SH-SY5Y (cell line): ENCODE measurements at regions not wholly inside any gene's neighbourhood (a gene's known extent, or its start where the extent isn't known, plus 50 kb on each side); places are given as distances from the start of the nearest gene placed in this dataset.

Source experiments
- GATA2 ChIP-seq: IDR thresholded peaks from 2 replicates; pipeline ENCODE4 v1.6.1; 2011; ENCODE audit warnings: mild to moderate bottlenecking, low read depth, low read length
- GATA3 ChIP-seq: IDR thresholded peaks from 2 replicates; pipeline ENCODE4 v1.6.1; 2011; ENCODE audit warnings: low read depth, mild to moderate bottlenecking, low read length, moderate library complexity

GRCh38 chr21:19510653-19511052 lies 1107.1 kb upstream of the TMPRSS15 start:
- TF ChIP-seq GATA2 (no peak), GATA3 (no peak)
